Smooth muscle cell (in vitro differentiated cells): ENCODE measurements at regions not wholly inside any gene's neighbourhood (a gene's known extent, or its start where the extent isn't known, plus 50 kb on each side); places are given as distances from the start of the nearest gene placed in this dataset.

Source experiments
- DNase-seq: peaks from one replicate; lab custom pipeline; 2025; ENCODE audit not compliant: unreplicated experiment; lab: John Stamatoyannopoulos, UW
- H2AFZ ChIP-seq: fragments of 200-600 bp; sonication (generic); 2 replicates; pipeline ENCODE4 v1.6.0; 2016; ENCODE audit warnings: antibody characterized with exemption, low read depth, mild to moderate bottlenecking
- H3F3A ChIP-seq: fragments of 200-600 bp; sonication (generic); 2 replicates; pipeline ENCODE4 v1.6.0; 2017; ENCODE audit warnings: antibody characterized with exemption, low read depth
- H3K27ac ChIP-seq: fragments of 200-600 bp; sonication (generic); 2 replicates; pipeline ENCODE4 v1.5.1; 2016; ENCODE audit warnings: low read depth, mild to moderate bottlenecking
- H3K27me3 ChIP-seq: fragments of 200-600 bp; sonication (generic); 2 replicates; pipeline ENCODE4 v1.6.1; 2016; ENCODE audit warnings: low read depth, mild to moderate bottlenecking
- H3K36me3 ChIP-seq: fragments of 200-600 bp; sonication (generic); 2 replicates; pipeline ENCODE4 v1.5.1; 2016; ENCODE audit warnings: low read depth
- H3K4me1 ChIP-seq: fragments of 200-600 bp; sonication (generic); 2 replicates; pipeline ENCODE4 v1.5.1; 2016; ENCODE audit warnings: low read depth
- H3K4me2 ChIP-seq: fragments of 200-600 bp; sonication (generic); 2 replicates; pipeline ENCODE4 v1.6.0; 2016; ENCODE audit warnings: mild to moderate bottlenecking
- H3K4me3 ChIP-seq: fragments of 200-600 bp; sonication (generic); 2 replicates; pipeline ENCODE4 v1.5.1; 2016; ENCODE audit warnings: mild to moderate bottlenecking
- H3K79me2 ChIP-seq: fragments of 200-600 bp; sonication (generic); 2 replicates; pipeline ENCODE4 v1.6.0; 2016; ENCODE audit warnings: low read depth, mild to moderate bottlenecking
- H3K9ac ChIP-seq: fragments of 200-600 bp; sonication (generic); 2 replicates; pipeline ENCODE4 v1.6.0; 2016; ENCODE audit warnings: low read depth
- H3K9me3 ChIP-seq: fragments of 200-600 bp; sonication (generic); replicated peaks from 2 replicates; pipeline ENCODE4 v1.5.1; 2016; ENCODE audit warnings: low read depth
- H4K20me1 ChIP-seq: fragments of 200-600 bp; sonication (generic); 2 replicates; pipeline ENCODE4 v1.6.0; 2016; ENCODE audit warnings: low read depth
- CTCF ChIP-seq: fragments of 200-600 bp; sonication (generic); IDR thresholded peaks from 2 replicates; pipeline ENCODE4 v1.5.1; 2017; ENCODE audit warnings: borderline replicate concordance, mild to moderate bottlenecking, antibody characterized with exemption; ENCODE audit not compliant: insufficient read depth, poor library complexity, severe bottlenecking
- WGBS: methylation state at CpG from one replicate; pipeline ENCODE4 v1.1.7; 2016; ENCODE audit warnings: low lambda C conversion rate; 5-methylcytosine and 5-hydroxymethylcytosine counted together

DNA sequence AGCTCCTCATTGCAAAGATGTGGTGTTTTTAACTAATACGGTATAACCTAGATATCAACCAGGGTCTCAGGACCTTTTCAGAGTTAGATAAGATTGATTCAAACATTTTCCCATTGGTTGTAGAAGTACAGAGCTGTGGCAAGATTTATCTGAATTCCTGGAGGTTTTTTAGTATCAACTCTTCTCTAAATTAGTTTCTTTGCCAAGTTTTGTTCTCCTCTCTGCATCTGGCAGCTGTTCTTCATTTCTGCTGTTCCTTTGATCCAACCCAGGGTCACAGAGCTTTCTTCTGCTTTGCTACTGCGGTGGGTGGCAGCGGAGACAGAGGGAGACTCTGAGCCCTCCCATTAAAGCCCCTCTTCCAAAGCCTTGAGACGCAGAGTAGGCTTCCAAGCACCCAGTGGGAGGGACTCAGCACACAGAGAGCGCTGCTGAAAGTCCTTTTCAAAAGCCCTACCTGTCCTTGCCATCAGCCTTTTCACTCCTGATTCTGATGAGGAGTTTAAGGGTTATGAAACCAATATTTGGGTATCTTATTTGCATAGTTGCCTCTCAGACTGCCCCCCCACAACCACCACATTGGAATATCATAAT lies 146.3 kb upstream of the EEPD1 start:
- no peaks in the 10 kb centered on the region for H4K20me1 ChIP-seq
- H3K4me3 ChIP-seq, result no peak overlapping the region
- no peak overlapping the region for H3K9ac ChIP-seq
- H3K36me3 ChIP-seq, result no peaks in the 10 kb centered on the region
- no peak overlapping the region for H3K27ac ChIP-seq
- H3K4me1 ChIP-seq, result no peaks in the 10 kb centered on the region
- H3F3A ChIP-seq, result no peaks in the 10 kb centered on the region
- TF ChIP-seq CTCF, result no peak
- 89% methylated on average over 5 of the region's 5 CpGs for WGBS
- no peaks in the 10 kb centered on the region for H3K27me3 ChIP-seq
- no peak overlapping the region for H3K4me2 ChIP-seq
- no peak for DNase-seq
- no peaks in the 10 kb centered on the region for H3K9me3 ChIP-seq
- H2AFZ ChIP-seq, result no peak overlapping the region
- no peaks in the 10 kb centered on the region for H3K79me2 ChIP-seq

GRCh38 chr7:36010656-36011587 lies 142.1 kb upstream of the EEPD1 start:
- H3K9ac ChIP-seq, result no peak overlapping the region
- H3K4me3 ChIP-seq, result no peak overlapping the region
- no peak for DNase-seq
- H3K9me3 ChIP-seq, result no peaks in the 10 kb centered on the region
- no peaks in the 10 kb centered on the region for H4K20me1 ChIP-seq
- H3K27me3 ChIP-seq, result no peaks in the 10 kb centered on the region
- H3F3A ChIP-seq, result no peaks in the 10 kb centered on the region
- no peak overlapping the region for H2AFZ ChIP-seq
- no peaks in the 10 kb centered on the region for H3K36me3 ChIP-seq
- no peak overlapping the region for H3K4me2 ChIP-seq
- H3K79me2 ChIP-seq, result no peaks in the 10 kb centered on the region
- no peak for TF ChIP-seq CTCF
- WGBS, result 85% methylated on average over 11 of the region's 11 CpGs
- no peak overlapping the region for H3K27ac ChIP-seq
- H3K4me1 ChIP-seq, result no peaks in the 10 kb centered on the region

GRCh38 chr7:36011588-36011965 lies 141.5 kb upstream of the EEPD1 start:
- no peak for TF ChIP-seq CTCF
- Histone ChIP-seq H3K27me3 (no peaks in the 10 kb centered on the region), H3K4me2 (no peak overlapping the region), H3K9ac (no peak overlapping the region), H3K36me3 (no peaks in the 10 kb centered on the region), H3F3A (no peaks in the 10 kb centered on the region), H3K4me1 (no peaks in the 10 kb centered on the region), H4K20me1 (no peaks in the 10 kb centered on the region), H3K9me3 (no peaks in the 10 kb centered on the region), H3K27ac (no peak overlapping the region), H2AFZ (no peak overlapping the region), H3K4me3 (no peak overlapping the region), H3K79me2 (no peaks in the 10 kb centered on the region)
- DNase-seq, result no peak
- WGBS, result 55% methylated on average over 8 of the region's 8 CpGs
